GM12878 (cell line): ENCODE measurements at regions not wholly inside any gene's neighbourhood (a gene's known extent, or its start where the extent isn't known, plus 50 kb on each side); places are given as distances from the start of the nearest gene placed in this dataset.

ENCODE experiments used
- ATAC-seq: fragments of 200-7000 bp; cut with Tn5 transposase; 3 replicates; pipeline ENCODE4 v1.9.1; 2020; ENCODE audit warnings: mild to moderate bottlenecking, moderate library complexity
- BruUV-seq: library from RNA; stranded (reverse); fragments of 400-500 nt; replicated peaks from 2 replicates; lab custom pipeline; 2021; lab: Mats Ljungman, UMichigan
- CTCF ChIA-PET: fragments of 300-600 bp; sonication (Branson Sonifier 250); formaldehyde crosslinking; extraction: SDS; loops from one replicate; lab custom pipeline; 2021; ENCODE audit warnings: inconsistent platforms; lab: Yijun Ruan, JAX
- POLR2A ChIA-PET: fragments of 350-600 bp; formaldehyde crosslinking; extraction: SDS; loops from one replicate; lab custom pipeline; 2021; ENCODE audit warnings: inconsistent platforms; lab: Charles Lee
- RAD21 ChIA-PET: fragments of 300-600 bp; sonication (Branson Sonifier 250); formaldehyde crosslinking; loops from one replicate; lab custom pipeline; 2023; ENCODE audit warnings: antibody characterized with exemption; ENCODE audit not compliant: unreplicated experiment; lab: Charles Lee
- SMC1A ChIA-PET: fragments of 300-600 bp; sonication (Branson Sonifier 250); formaldehyde crosslinking; loops from one replicate; lab custom pipeline; 2023; ENCODE audit not compliant: unreplicated experiment, uncharacterized antibody; lab: Charles Lee
- DNase-seq: peaks from one replicate; pipeline ENCODE4 v3.0.0-alpha.2; 2011; ENCODE audit warnings: low read depth, low spot score
- FAIRE-seq: peaks from 3 replicates; lab custom pipeline; 2011; peaks lifted over from hg19 to GRCh38; lab: Jason Lieb, UNC
- H2AFZ ChIP-seq: 2 replicates; pipeline ENCODE4 v1.6.0; 2011; ENCODE audit warnings: low read depth, low read length, control low read depth; ENCODE audit not compliant: control insufficient read depth
- H3K27ac ChIP-seq: 2 replicates; pipeline ENCODE4 v1.5.1; 2011; ENCODE audit warnings: control low read depth; ENCODE audit not compliant: control insufficient read depth, insufficient read depth
- H3K27me3 ChIP-seq, 2 experiments: replicated peaks in 1 of 2; 2 replicates each; pipeline versions ENCODE4 v1.6.0 to v1.6.1; 2011; ENCODE audit warnings: low read length in 1 of 2; ENCODE audit not compliant: control insufficient read depth in 2 of 2, insufficient read depth in 2 of 2
- H3K36me3 ChIP-seq, 2 experiments: 2 replicates each; pipeline ENCODE4 v1.5.1; 2011; ENCODE audit warnings: low read length in 1 of 2; ENCODE audit not compliant: control insufficient read depth in 2 of 2, insufficient read depth in 2 of 2
- H3K4me1 ChIP-seq: 2 replicates; pipeline ENCODE4 v1.6.1; 2011; ENCODE audit warnings: mild to moderate bottlenecking, low read length, moderate library complexity, mixed read lengths; ENCODE audit not compliant: control insufficient read depth, insufficient read depth
- H3K4me2 ChIP-seq: 2 replicates; pipeline ENCODE4 v1.6.0; 2011; ENCODE audit warnings: control low read depth; ENCODE audit not compliant: control insufficient read depth, insufficient read depth
- H3K4me3 ChIP-seq: fragments of 200-600 bp; sonication (generic); 2 replicates; pipeline ENCODE4 v1.5.1; 2016
- H3K79me2 ChIP-seq: 2 replicates; pipeline ENCODE4 v1.6.0; 2011; ENCODE audit warnings: low read length; ENCODE audit not compliant: control insufficient read depth, insufficient read depth
- H3K9ac ChIP-seq: 2 replicates; pipeline ENCODE4 v1.8.0; 2011; ENCODE audit warnings: low read length, control low read depth, mixed read lengths; ENCODE audit not compliant: control insufficient read depth, insufficient read depth
- H3K9me3 ChIP-seq: replicated peaks from 3 replicates; pipeline ENCODE4 v1.5.1; 2011; ENCODE audit warnings: mild to moderate bottlenecking, low read length; ENCODE audit not compliant: control insufficient read depth, insufficient read depth
- H4K20me1 ChIP-seq: 2 replicates; pipeline ENCODE4 v1.6.0; 2011; ENCODE audit not compliant: control insufficient read depth, insufficient read depth
- ATF7 ChIP-seq: fragments of 450-650 bp; IDR thresholded peaks from 2 replicates; pipeline ENCODE4 v1.6.1; 2016; ENCODE audit warnings: low read depth, mild to moderate bottlenecking
- CBX3 ChIP-seq: fragments of 200-600 bp; sonication (generic); IDR thresholded peaks from 2 replicates; pipeline ENCODE4 v1.6.1; 2016; ENCODE audit warnings: low read depth, borderline replicate concordance
- CREB1 ChIP-seq: IDR thresholded peaks from 2 replicates; pipeline ENCODE4 v1.6.1; 2012; ENCODE audit warnings: low read depth, mild to moderate bottlenecking, inconsistent platforms
- ETV6 ChIP-seq, 2 experiments: fragments of 450-650 bp in 1 of 2; IDR thresholded peaks in 1 of 2; conservative IDR thresholded peaks in 1 of 2; 2 replicates each; pipeline ENCODE4 v1.6.1; 2014; ENCODE audit warnings: antibody characterized with exemption in 1 of 2, borderline replicate concordance in 1 of 2, low read depth in 1 of 2, mild to moderate bottlenecking in 1 of 2, moderate library complexity in 1 of 2
- FOXK2 ChIP-seq: fragments of 450-650 bp; IDR thresholded peaks from 2 replicates; pipeline ENCODE4 v1.6.1; 2017; ENCODE audit warnings: mild to moderate bottlenecking, moderate library complexity
- IKZF2 ChIP-seq, 2 experiments: fragments of 450-650 bp; IDR thresholded peaks; 2 replicates each; pipeline ENCODE4 v1.6.1; 2017; ENCODE audit warnings: mild to moderate bottlenecking in 2 of 2, moderate library complexity in 2 of 2
- IRF5 ChIP-seq: fragments of 450-650 bp; IDR thresholded peaks from 2 replicates; pipeline ENCODE4 v1.6.1; 2017; ENCODE audit warnings: borderline replicate concordance
- JUNB ChIP-seq: IDR thresholded peaks from 2 replicates; pipeline ENCODE4 v1.6.1; 2016; ENCODE audit warnings: antibody characterized with exemption, mild to moderate bottlenecking
- MXI1 ChIP-seq: fragments of 150-350 bp; IDR thresholded peaks from 2 replicates; pipeline ENCODE4 v1.6.1; 2011; ENCODE audit warnings: low read depth, mild to moderate bottlenecking, inconsistent platforms, low read length, improper control_type of control experiment
- NR2F1 ChIP-seq: fragments of 450-650 bp; conservative IDR thresholded peaks from 2 replicates; pipeline ENCODE4 v1.6.1; 2017; ENCODE audit warnings: mild to moderate bottlenecking
- RBBP5 ChIP-seq: fragments of 200-600 bp; sonication (generic); conservative IDR thresholded peaks from 2 replicates; pipeline ENCODE4 v1.6.1; 2016
- YY1 ChIP-seq: IDR thresholded peaks from 2 replicates; pipeline ENCODE4 v1.6.1; 2011; ENCODE audit warnings: low read depth, mild to moderate bottlenecking, low read length
- in situ Hi-C: fragments of 300-500 bp; cut with MboI; formaldehyde crosslinking; loops from 9 replicates; pipeline ENCODE4 v1.14.3; 2018; ENCODE audit warnings: mixed read lengths
- intact Hi-C: fragments of 100-400 bp; cut with micrococcal nuclease; formaldehyde crosslinking; loops from one replicate; pipeline ENCODE4 v1.14.2; 2022; ENCODE audit not compliant: unreplicated experiment

GRCh38 chr3:68523330-68523729 lies 409.0 kb downstream of the TAFA4 start:
- POLR2A ChIA-PET, result no interaction called here
- TF ChIP-seq ATF7, result no peak
- TF ChIP-seq MXI1, result no peak
- TF ChIP-seq YY1, result no peak
- TF ChIP-seq JUNB, result no peak
- TF ChIP-seq CBX3, result no peak
- no peak for TF ChIP-seq IRF5
- TF ChIP-seq RBBP5, result no peak
- no peak for TF ChIP-seq FOXK2
- no peak for TF ChIP-seq CREB1
- TF ChIP-seq NR2F1, result no peak
- no peak for TF ChIP-seq ETV6 (conservative IDR thresholded peaks at IDR 0.05 in 1 of 2, IDR thresholded peaks at IDR 0.05 in 1 of 2; ENCODE audit: borderline replicate concordance in 1 of 2, low read depth in 1 of 2)
- no peak for TF ChIP-seq IKZF2 (IDR thresholded peaks at IDR 0.05)
- no peaks in the 10 kb centered on the region for H4K20me1 ChIP-seq
- H3K4me2 ChIP-seq, result no peak overlapping the region
- H3K79me2 ChIP-seq, result no peaks in the 10 kb centered on the region
- no peak overlapping the region for H3K4me3 ChIP-seq
- FAIRE-seq, result no peak
- SMC1A ChIA-PET, result no interaction called here
- RAD21 ChIA-PET, result no interaction called here
- no peaks in the 10 kb centered on the region for H3K27me3 ChIP-seq
- in situ Hi-C loops (no loop called here), intact Hi-C loops (no loop called here)
- no peaks in the 10 kb centered on the region for H3K4me1 ChIP-seq
- DNase-seq, result no peak
- ATAC-seq, result no peak
- H3K9me3 ChIP-seq, result no peaks in the 10 kb centered on the region
- no peak overlapping the region for H3K9ac ChIP-seq
- H3K36me3 ChIP-seq, result no peaks in the 10 kb centered on the region
- CTCF ChIA-PET, result no interaction called here
- no TSS peak for BruUV-seq
- no peak overlapping the region for H2AFZ ChIP-seq
- H3K27ac ChIP-seq, result no peak overlapping the region
